ENCODE measurements at regions not wholly inside any gene's neighbourhood (a gene's known extent, or its start where the extent isn't known, plus 50 kb on each side); places are given as distances from the start of the nearest gene placed in this dataset.

DNA sequence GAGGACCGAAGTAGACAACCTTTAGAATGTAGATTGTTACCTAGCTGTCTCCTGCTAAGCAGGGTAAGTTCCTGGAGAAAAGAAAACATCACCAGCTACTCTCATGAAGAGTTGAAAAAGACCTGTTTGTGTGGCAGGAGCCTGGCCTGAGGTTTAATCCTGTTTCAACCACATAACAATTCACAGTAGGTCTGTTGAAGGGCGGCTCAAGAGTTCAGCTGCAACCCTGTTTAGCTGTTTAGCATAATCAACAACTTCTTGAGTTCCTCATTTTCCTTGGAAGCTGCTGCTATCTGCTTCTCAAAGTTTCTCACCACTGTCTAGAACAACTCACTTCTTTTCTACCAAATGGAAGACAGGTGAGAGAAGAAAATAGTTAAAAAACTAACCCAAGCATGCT, 170.4 kb upstream of the TET2 start:
- 71 to 76% methylated on average over 1 to 2 of the region's 2 CpGs for WGBS, 2 donors (ENCODE audit: low coverage in 1 of 2)
- Histone ChIP-seq H3K9me3 (peaks cover 0 to 14% (median 0%) of the 10 kb centered on the region in 3 donors), H3K4me1 (no peaks in the 10 kb centered on the region), H3K36me3 (no peaks in the 10 kb centered on the region), H3K27me3 (no peaks in the 10 kb centered on the region), H3K4me3 (no peak overlapping the region), H3K27ac (no peak overlapping the region)
- ATAC-seq = no peak
- TF ChIP-seq, protein P1, sequence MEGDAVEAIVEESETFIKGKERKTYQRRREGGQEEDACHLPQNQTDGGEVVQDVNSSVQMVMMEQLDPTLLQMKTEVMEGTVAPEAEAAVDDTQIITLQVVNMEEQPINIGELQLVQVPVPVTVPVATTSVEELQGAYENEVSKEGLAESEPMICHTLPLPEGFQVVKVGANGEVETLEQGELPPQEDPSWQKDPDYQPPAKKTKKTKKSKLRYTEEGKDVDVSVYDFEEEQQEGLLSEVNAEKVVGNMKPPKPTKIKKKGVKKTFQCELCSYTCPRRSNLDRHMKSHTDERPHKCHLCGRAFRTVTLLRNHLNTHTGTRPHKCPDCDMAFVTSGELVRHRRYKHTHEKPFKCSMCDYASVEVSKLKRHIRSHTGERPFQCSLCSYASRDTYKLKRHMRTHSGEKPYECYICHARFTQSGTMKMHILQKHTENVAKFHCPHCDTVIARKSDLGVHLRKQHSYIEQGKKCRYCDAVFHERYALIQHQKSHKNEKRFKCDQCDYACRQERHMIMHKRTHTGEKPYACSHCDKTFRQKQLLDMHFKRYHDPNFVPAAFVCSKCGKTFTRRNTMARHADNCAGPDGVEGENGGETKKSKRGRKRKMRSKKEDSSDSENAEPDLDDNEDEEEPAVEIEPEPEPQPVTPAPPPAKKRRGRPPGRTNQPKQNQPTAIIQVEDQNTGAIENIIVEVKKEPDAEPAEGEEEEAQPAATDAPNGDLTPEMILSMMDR (IDR thresholded peaks at IDR 0.05) = no peak

DNA sequence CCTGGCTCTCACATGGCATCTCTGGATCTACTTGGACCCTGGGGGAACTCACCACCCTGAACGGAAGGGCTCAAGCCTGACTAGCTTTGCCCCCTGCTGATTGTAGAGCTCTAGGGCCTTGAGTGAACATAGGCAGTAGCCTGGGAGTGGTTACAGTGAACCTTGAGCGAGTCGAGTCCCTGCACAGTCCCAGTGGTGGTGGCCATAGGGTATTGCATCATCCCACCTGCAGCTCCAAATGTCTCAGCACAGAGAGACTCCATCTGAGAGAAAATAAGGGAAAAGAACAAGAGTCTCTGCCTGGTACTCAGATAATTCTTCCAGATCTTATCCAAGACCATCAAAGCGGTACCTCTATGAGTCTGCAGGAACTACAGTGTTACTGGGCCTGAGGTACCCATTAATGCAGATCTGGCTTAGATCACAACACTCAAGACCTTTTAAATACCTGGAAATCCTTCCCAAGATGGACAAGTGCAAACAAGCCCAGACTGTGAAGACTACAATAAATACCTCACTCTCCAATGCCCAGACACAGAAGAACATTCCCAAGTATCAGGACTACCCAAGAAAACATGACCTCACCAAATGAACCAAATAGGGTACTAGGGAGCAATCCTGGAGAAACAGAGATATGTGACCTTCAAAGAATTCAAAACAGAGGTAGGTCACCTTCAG, 167.5 kb upstream of the TET2 start:
- Histone ChIP-seq H3K36me3 (no peaks in the 10 kb centered on the region), H3K4me1 (no peaks in the 10 kb centered on the region), H3K4me3 (no peak overlapping the region), H3K27me3 (no peaks in the 10 kb centered on the region), H3K27ac (no peak overlapping the region), H3K9me3 (peaks cover 0 to 14% (median 0%) of the 10 kb centered on the region in 3 donors)
- ATAC-seq = no peak
- 90 to 93% methylated on average over 2 to 3 of the region's 4 CpGs for WGBS, 2 donors (ENCODE audit: low coverage in 1 of 2)
- TF ChIP-seq POLR2AphosphoS5 (IDR thresholded peaks at IDR 0.05) (no peak), EP300 (IDR thresholded peaks at IDR 0.05) (no peak), POLR2A (IDR thresholded peaks at IDR 0.05) (no peak)
- TF ChIP-seq, protein P1 (IDR thresholded peaks at IDR 0.05) = no peak

DNA sequence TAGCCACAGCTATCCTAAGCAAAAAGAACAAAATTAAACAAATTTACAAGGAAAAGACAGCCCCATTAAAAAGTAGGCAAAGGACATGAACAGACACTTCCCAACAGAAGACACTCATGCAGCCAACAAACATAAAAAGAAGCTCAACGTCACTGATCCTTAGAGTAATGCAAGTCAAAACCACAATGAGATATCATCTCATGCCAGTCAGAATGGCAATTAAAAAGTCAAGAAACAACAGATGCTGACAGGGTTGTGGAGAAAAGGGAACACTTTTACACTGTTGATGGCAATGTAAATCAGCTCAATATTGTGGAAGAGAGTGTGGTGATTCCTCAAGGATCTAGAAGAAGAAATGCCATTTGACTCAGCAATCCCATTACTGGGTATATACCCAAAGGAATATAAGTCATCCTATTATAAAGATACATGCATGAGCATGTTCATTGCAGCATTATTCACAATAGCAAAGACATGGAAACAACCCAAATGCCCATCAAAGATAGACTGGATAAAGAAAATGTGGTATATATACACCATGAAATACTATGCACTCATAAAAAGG, 163.0 kb upstream of the TET2 start:
- peaks cover 0 to 12% (median 0%) of the 10 kb centered on the region in 3 donors for H3K9me3 ChIP-seq
- no peaks in the 10 kb centered on the region for H3K36me3 ChIP-seq
- no peak for ATAC-seq
- H3K27me3 ChIP-seq = no peaks in the 10 kb centered on the region
- 17 to 55% methylated on average over 1 of the region's 1 CpG for WGBS, 2 donors (ENCODE audit: low coverage in 1 of 2)
- no peak overlapping the region for H3K27ac ChIP-seq
- TF ChIP-seq POLR2A (IDR thresholded peaks at IDR 0.05) = no peak
- TF ChIP-seq EP300 (IDR thresholded peaks at IDR 0.05) = no peak
- no peak for TF ChIP-seq POLR2AphosphoS5 (IDR thresholded peaks at IDR 0.05)
- TF ChIP-seq, protein P1 (IDR thresholded peaks at IDR 0.05) = no peak
- H3K4me1 ChIP-seq = no peaks in the 10 kb centered on the region
- H3K4me3 ChIP-seq = no peak overlapping the region

DNA sequence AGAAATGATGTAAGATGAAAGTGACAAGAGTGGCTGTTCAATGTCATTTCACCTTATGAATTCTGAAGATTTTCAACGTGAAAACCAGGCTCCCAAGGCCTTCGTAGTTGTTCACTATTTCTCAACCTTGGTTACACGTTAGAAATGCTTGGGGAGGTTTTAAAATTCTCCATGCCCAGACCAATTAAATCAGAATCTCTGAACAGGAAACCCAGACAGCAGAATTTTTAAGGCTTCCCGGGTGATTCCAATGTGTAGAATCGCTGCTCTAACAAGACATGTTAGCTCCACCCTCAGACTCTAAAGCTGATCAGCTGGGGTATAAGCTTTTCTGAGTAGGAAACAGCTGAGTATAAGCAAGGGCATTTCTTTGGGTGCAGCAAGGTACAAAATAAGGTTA, 160.4 kb upstream of the TET2 start:
- H3K27me3 ChIP-seq = no peaks in the 10 kb centered on the region
- WGBS, 2 donors (ENCODE audit: low coverage in 1 of 2) = 60 to 63% methylated on average over 4 to 5 of the region's 5 CpGs
- no peaks in the 10 kb centered on the region for H3K4me1 ChIP-seq
- no peaks in the 10 kb centered on the region for H3K36me3 ChIP-seq
- ATAC-seq = no peak
- TF ChIP-seq, protein P1 (IDR thresholded peaks at IDR 0.05) = no peak
- TF ChIP-seq POLR2AphosphoS5 (IDR thresholded peaks at IDR 0.05) = no peak
- no peak for TF ChIP-seq POLR2A (IDR thresholded peaks at IDR 0.05)
- TF ChIP-seq EP300 (IDR thresholded peaks at IDR 0.05) = no peak
- no peak overlapping the region for H3K4me3 ChIP-seq
- no peaks in the 10 kb centered on the region for H3K9me3 ChIP-seq
- H3K27ac ChIP-seq = no peak overlapping the region

DNA sequence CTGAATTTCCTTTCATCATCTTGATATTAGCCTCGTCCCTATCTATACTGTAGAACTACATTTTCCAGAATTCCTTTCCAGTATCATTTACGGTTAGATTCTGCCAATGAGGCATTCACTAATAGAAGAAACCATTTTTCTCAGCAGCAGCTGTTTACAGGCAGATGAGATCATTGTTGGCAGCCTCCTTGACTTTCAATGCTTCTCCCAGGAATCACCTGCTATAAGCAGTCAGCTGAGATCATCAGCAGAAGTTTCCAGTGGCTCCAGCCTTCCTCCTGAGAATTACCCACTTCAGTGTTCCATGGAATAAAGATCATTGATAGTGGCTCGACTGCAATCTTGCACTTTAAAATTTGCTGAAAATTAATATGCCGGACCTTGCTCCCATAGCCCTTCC, 157.3 kb upstream of the TET2 start:
- H3K4me3 ChIP-seq = no peak overlapping the region
- no peak overlapping the region for H3K27ac ChIP-seq
- TF ChIP-seq POLR2A (IDR thresholded peaks at IDR 0.05) (no peak), EP300 (IDR thresholded peaks at IDR 0.05) (no peak), POLR2AphosphoS5 (IDR thresholded peaks at IDR 0.05) (no peak)
- TF ChIP-seq, protein P1 (IDR thresholded peaks at IDR 0.05) = no peak
- ATAC-seq = no peak
- H3K9me3 ChIP-seq = peaks cover 0 to 19% (median 0%) of the 10 kb centered on the region in 3 donors
- no peaks in the 10 kb centered on the region for H3K4me1 ChIP-seq
- H3K27me3 ChIP-seq = no peaks in the 10 kb centered on the region
- no peaks in the 10 kb centered on the region for H3K36me3 ChIP-seq
- 53 to 57% methylated on average over 3 to 4 of the region's 4 CpGs for WGBS, 2 donors (ENCODE audit: low coverage in 1 of 2)
